B cell (primary cell): ENCODE measurements at regions not wholly inside any gene's neighbourhood (a gene's known extent, or its start where the extent isn't known, plus 50 kb on each side); places are given as distances from the start of the nearest gene placed in this dataset.

Experiments
- CTCF ChIP-seq: fragments of 200-600 bp; IDR thresholded peaks from one replicate; pipeline ENCODE4 v1.8.0; 2022; ENCODE audit warnings: antibody characterized with exemption, mild to moderate bottlenecking
- EZH2 ChIP-seq: IDR thresholded peaks from 2 replicates; pipeline ENCODE4 v1.6.1; 2012; ENCODE audit warnings: borderline replicate concordance, low read depth, mild to moderate bottlenecking, moderate library complexity, low read length; ENCODE audit not compliant: insufficient read depth, poor library complexity, severe bottlenecking

DNA sequence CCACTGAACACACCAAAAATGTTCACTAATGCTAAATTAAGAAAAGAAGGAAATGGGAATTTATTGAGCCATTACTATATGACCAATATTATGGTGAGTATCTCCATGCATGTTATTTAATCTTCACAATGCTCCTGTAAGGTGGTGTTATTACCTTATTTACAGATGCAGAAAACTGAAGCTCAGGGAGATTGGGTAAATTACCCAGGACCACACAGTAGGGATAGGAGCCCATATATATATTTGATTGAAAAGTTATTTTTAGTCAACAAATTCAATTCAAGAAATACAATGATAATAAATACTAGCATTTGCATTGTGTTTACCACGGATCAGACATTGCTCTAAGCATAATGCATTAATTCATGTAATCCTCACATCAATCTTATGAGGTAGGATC lies 202.2 kb upstream of the FBXO11 start:
- no peak for TF ChIP-seq CTCF
- no peak for TF ChIP-seq EZH2
